ENCODE measurements at regions not wholly inside any gene's neighbourhood (a gene's known extent, or its start where the extent isn't known, plus 50 kb on each side); places are given as distances from the start of the nearest gene placed in this dataset.

GRCh38 chrX:126929071-126929470, 109.5 kb downstream of the PRR32 start:
- POLR2A ChIA-PET = no interaction called here

More at GRCh38 chrX:126929071-126929470, 109.5 kb downstream of the PRR32 start:
- intact Hi-C loops (cut with micrococcal nuclease; ENCODE audit: unreplicated experiment) = no loop called here
- Histone ChIP-seq H3K36me3 (replicated peaks in 1 of 2; ENCODE audit: control insufficient read depth in 1 of 2, insufficient read depth in 2 of 2, low read length in 2 of 2) (no peaks in the 10 kb centered on the region), H3K79me2 (ENCODE audit: insufficient read depth, low read length) (no peaks in the 10 kb centered on the region), H3K9me3 (ENCODE audit: low read length) (peaks cover 39% of the 10 kb centered on the region; the same call in 1 of the 2 replicates), H3K27ac (ENCODE audit: extremely low read length, insufficient read depth, low read length) (no peak overlapping the region), H3K4me2 (ENCODE audit: low read depth, low read length) (no peak overlapping the region), H3K9ac (ENCODE audit: insufficient read depth, low read depth, low read length) (no peak overlapping the region), H2AFZ (ENCODE audit: low read length) (no peak overlapping the region), H3K27me3 (ENCODE audit: control insufficient read depth in 1 of 2, insufficient read depth in 2 of 2, low read length in 2 of 2) (no peaks in the 10 kb centered on the region), H4K20me1 (ENCODE audit: insufficient read depth, low read length) (no peaks in the 10 kb centered on the region), H3K4me1 (ENCODE audit: insufficient read depth, low read length) (no peaks in the 10 kb centered on the region), H3K4me3 (replicated peaks in 1 of 3; ENCODE audit: insufficient read depth in 1 of 3, low read depth in 2 of 3, low read length in 3 of 3) (no peak overlapping the region)
- no TSS peak for BruUV-seq (replicated peaks)
- TF ChIP-seq, protein P1, sequence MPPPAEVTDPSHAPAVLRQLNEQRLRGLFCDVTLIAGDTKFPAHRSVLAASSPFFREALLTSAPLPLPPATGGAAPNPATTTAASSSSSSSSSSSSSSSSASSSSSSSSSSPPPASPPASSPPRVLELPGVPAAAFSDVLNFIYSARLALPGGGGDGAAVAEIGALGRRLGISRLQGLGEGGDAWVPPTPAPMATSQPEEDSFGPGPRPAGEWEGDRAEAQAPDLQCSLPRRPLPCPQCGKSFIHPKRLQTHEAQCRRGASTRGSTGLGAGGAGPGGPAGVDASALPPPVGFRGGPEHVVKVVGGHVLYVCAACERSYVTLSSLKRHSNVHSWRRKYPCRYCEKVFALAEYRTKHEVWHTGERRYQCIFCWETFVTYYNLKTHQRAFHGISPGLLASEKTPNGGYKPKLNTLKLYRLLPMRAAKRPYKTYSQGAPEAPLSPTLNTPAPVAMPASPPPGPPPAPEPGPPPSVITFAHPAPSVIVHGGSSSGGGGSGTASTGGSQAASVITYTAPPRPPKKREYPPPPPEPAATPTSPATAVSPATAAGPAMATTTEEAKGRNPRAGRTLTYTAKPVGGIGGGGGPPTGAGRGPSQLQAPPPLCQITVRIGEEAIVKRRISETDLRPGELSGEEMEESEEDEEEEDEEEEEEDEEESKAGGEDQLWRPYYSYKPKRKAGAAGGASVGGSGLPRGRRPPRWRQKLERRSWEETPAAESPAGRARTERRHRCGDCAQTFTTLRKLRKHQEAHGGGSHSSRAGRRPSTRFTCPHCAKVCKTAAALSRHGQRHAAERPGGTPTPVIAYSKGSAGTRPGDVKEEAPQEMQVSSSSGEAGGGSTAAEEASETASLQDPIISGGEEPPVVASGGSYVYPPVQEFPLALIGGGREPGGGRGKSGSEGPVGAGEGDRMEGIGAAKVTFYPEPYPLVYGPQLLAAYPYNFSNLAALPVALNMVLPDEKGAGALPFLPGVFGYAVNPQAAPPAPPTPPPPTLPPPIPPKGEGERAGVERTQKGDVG (CRISPR knock-in tag; IDR thresholded peaks at IDR 0.05; ENCODE audit: borderline replicate concordance) = no peak
- TF ChIP-seq KLF6 (CRISPR knock-in tag; IDR thresholded peaks at IDR 0.05) (no peak), TP53 (CRISPR knock-in tag; conservative IDR thresholded peaks at IDR 0.05) (no peak), SCMH1 (CRISPR knock-in tag; IDR thresholded peaks at IDR 0.05; ENCODE audit: borderline replicate concordance) (no peak), CBFB (CRISPR knock-in tag; IDR thresholded peaks at IDR 0.05) (no peak), ZNF704 (CRISPR knock-in tag; IDR thresholded peaks at IDR 0.05; ENCODE audit: borderline replicate concordance) (no peak), ATRX (CRISPR knock-in tag; IDR thresholded peaks at IDR 0.05; ENCODE audit: borderline replicate concordance) (no peak), HDAC1 (CRISPR knock-in tag; IDR thresholded peaks at IDR 0.05) (no peak), ZNF512B (CRISPR knock-in tag; IDR thresholded peaks at IDR 0.05; ENCODE audit: borderline replicate concordance) (no peak)
- TF ChIP-seq, protein P2, sequence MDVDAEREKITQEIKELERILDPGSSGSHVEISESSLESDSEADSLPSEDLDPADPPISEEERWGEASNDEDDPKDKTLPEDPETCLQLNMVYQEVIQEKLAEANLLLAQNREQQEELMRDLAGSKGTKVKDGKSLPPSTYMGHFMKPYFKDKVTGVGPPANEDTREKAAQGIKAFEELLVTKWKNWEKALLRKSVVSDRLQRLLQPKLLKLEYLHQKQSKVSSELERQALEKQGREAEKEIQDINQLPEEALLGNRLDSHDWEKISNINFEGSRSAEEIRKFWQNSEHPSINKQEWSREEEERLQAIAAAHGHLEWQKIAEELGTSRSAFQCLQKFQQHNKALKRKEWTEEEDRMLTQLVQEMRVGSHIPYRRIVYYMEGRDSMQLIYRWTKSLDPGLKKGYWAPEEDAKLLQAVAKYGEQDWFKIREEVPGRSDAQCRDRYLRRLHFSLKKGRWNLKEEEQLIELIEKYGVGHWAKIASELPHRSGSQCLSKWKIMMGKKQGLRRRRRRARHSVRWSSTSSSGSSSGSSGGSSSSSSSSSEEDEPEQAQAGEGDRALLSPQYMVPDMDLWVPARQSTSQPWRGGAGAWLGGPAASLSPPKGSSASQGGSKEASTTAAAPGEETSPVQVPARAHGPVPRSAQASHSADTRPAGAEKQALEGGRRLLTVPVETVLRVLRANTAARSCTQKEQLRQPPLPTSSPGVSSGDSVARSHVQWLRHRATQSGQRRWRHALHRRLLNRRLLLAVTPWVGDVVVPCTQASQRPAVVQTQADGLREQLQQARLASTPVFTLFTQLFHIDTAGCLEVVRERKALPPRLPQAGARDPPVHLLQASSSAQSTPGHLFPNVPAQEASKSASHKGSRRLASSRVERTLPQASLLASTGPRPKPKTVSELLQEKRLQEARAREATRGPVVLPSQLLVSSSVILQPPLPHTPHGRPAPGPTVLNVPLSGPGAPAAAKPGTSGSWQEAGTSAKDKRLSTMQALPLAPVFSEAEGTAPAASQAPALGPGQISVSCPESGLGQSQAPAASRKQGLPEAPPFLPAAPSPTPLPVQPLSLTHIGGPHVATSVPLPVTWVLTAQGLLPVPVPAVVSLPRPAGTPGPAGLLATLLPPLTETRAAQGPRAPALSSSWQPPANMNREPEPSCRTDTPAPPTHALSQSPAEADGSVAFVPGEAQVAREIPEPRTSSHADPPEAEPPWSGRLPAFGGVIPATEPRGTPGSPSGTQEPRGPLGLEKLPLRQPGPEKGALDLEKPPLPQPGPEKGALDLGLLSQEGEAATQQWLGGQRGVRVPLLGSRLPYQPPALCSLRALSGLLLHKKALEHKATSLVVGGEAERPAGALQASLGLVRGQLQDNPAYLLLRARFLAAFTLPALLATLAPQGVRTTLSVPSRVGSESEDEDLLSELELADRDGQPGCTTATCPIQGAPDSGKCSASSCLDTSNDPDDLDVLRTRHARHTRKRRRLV (CRISPR knock-in tag; IDR thresholded peaks at IDR 0.05) = no peak
- ATAC-seq (no peak), FAIRE-seq (no peak), DNase-seq (ENCODE audit: low spot score) (no peak)
- CTCF ChIA-PET (ENCODE audit: low intra/inter-chr PET ratio, low total read pairs) = no interaction called here
- no CpG with 5 or more reads among the region's 1 CpG for WGBS (ENCODE audit: low lambda C conversion rate)
- in situ Hi-C loops (cut with HindIII; ENCODE audit: extremely low pct_ligation_motif_present, low pct_unique_long_range_greater_than_20kb) = no loop called here

Measured in HepG2 (cell line).